Right lobe of liver (tissue), 4 donors: ENCODE measurements at regions not wholly inside any gene's neighbourhood (a gene's known extent, or its start where the extent isn't known, plus 50 kb on each side); places are given as distances from the start of the nearest gene placed in this dataset.

Experiments
- CTCF ChIP-seq, 4 donors: fragments of 200-600 bp in 3 of 4; fragments of 450-650 bp in 1 of 4; IDR thresholded peaks; one replicate each; pipeline versions ENCODE4 v1.5.1 to v1.8.0; 2016 to 2022; ENCODE audit warnings: antibody characterized with exemption in 4 of 4, mild to moderate bottlenecking in 2 of 4
- POLR2A ChIP-seq: fragments of 450-650 bp; IDR thresholded peaks from one replicate; pipeline ENCODE4 v1.6.1; 2017; ENCODE audit warnings: antibody characterized with exemption, mild to moderate bottlenecking
- donor health status: DM: no; HTN: no; CAD: no.
- donor health status: DM: no; HTN: no; CAD: no.
- donor health status: DM: no; HTN: yes; CAD: no.

GRCh38 chr15:79721256-79721655, 175.6 kb downstream of the MTHFS start:
- TF ChIP-seq CTCF (IDR thresholded peaks at IDR 0.05): no peak
- no peak for TF ChIP-seq POLR2A
